Muscle of leg (tissue), 3 donors: ENCODE measurements at regions not wholly inside any gene's neighbourhood (a gene's known extent, or its start where the extent isn't known, plus 50 kb on each side); places are given as distances from the start of the nearest gene placed in this dataset.

ENCODE experiments used
- DNase-seq: peaks from one replicate; pipeline ENCODE4 v3.0.0; 2013
- H3K27ac ChIP-seq: one replicate; pipeline ENCODE4 v1.5.1; 2013; ENCODE audit warnings: mild to moderate bottlenecking, low read length, control low read depth
- H3K27me3 ChIP-seq: one replicate; pipeline ENCODE4 v1.6.1; 2013; ENCODE audit warnings: low read length; ENCODE audit not compliant: control insufficient read depth, insufficient read depth
- H3K36me3 ChIP-seq: one replicate; pipeline ENCODE4 v1.6.1; 2013; ENCODE audit warnings: low read length; ENCODE audit not compliant: control insufficient read depth, insufficient read depth
- H3K4me1 ChIP-seq: one replicate; pipeline ENCODE4 v1.6.1; 2013; ENCODE audit warnings: low read length; ENCODE audit not compliant: control insufficient read depth, insufficient read depth
- H3K4me3 ChIP-seq: one replicate; pipeline ENCODE4 v1.5.1; 2013; ENCODE audit warnings: low read length, control low read depth
- H3K9me3 ChIP-seq: replicated peaks from 2 replicates; pipeline ENCODE4 v1.6.1; 2013; ENCODE audit warnings: low read depth, low read length; ENCODE audit not compliant: control insufficient read depth
- WGBS: methylation state at CpG from one replicate; pipeline ENCODE4 v1.1.5; 2013; ENCODE audit warnings: missing lambda C conversion rate; ENCODE audit not compliant: insufficient coverage; 5-methylcytosine and 5-hydroxymethylcytosine counted together

GRCh38 chr11:71333473-71333872 is 81.1 kb upstream of the SHANK2 start:
- Histone ChIP-seq H3K36me3 (no peaks in the 10 kb centered on the region), H3K27ac (no peak overlapping the region), H3K27me3 (peaks cover 2% of the 10 kb centered on the region), H3K4me1 (no peaks in the 10 kb centered on the region), H3K9me3 (no peaks in the 10 kb centered on the region), H3K4me3 (no peak overlapping the region)
- DNase-seq: no peak
- no CpG with 5 or more reads among the region's 6 CpGs for WGBS

GRCh38 chr11:71332447-71332846 is 80.1 kb upstream of the SHANK2 start:
- H3K36me3 ChIP-seq: no peaks in the 10 kb centered on the region
- H3K9me3 ChIP-seq: no peaks in the 10 kb centered on the region
- no peak for DNase-seq
- H3K27me3 ChIP-seq: peaks cover 2% of the 10 kb centered on the region
- no peak overlapping the region for H3K4me3 ChIP-seq
- 80% methylated on average over 3 of the region's 5 CpGs for WGBS
- no peak overlapping the region for H3K27ac ChIP-seq
- no peaks in the 10 kb centered on the region for H3K4me1 ChIP-seq

- no peak overlapping the region for H3K27ac ChIP-seq
- no peaks in the 10 kb centered on the region for H3K36me3 ChIP-seq
- H3K27me3 ChIP-seq: peaks cover 2% of the 10 kb centered on the region
- no peaks in the 10 kb centered on the region for H3K9me3 ChIP-seq
- no peaks in the 10 kb centered on the region for H3K4me1 ChIP-seq
- WGBS: 80% methylated on average over 2 of the region's 3 CpGs
- no peak for DNase-seq
- H3K4me3 ChIP-seq: no peak overlapping the region
Observed at GRCh38 chr11:71332046-71332445, 79.7 kb upstream of the SHANK2 start.

GRCh38 chr11:71331631-71332030 is 79.3 kb upstream of the SHANK2 start:
- Histone ChIP-seq H3K4me1 (no peaks in the 10 kb centered on the region), H3K27me3 (peaks cover 2% of the 10 kb centered on the region), H3K4me3 (no peak overlapping the region), H3K27ac (no peak overlapping the region), H3K36me3 (no peaks in the 10 kb centered on the region), H3K9me3 (no peaks in the 10 kb centered on the region)
- DNase-seq: no peak
- no CpG with 5 or more reads among the region's 3 CpGs for WGBS

- Histone ChIP-seq H3K4me3 (no peak overlapping the region), H3K27me3 (peaks cover 2% of the 10 kb centered on the region), H3K36me3 (no peaks in the 10 kb centered on the region), H3K27ac (no peak overlapping the region), H3K4me1 (no peaks in the 10 kb centered on the region), H3K9me3 (no peaks in the 10 kb centered on the region)
- WGBS: no CpG with 5 or more reads among the region's 3 CpGs
- DNase-seq: no peak
Observed at GRCh38 chr11:71330996-71331395, 78.6 kb upstream of the SHANK2 start.

GRCh38 chr11:71330349-71330748 is 78.0 kb upstream of the SHANK2 start:
- no peaks in the 10 kb centered on the region for H3K36me3 ChIP-seq
- no peaks in the 10 kb centered on the region for H3K9me3 ChIP-seq
- 78% methylated on average over 8 of the region's 10 CpGs for WGBS
- no peaks in the 10 kb centered on the region for H3K4me1 ChIP-seq
- no peak overlapping the region for H3K4me3 ChIP-seq
- no peak overlapping the region for H3K27ac ChIP-seq
- no peaks in the 10 kb centered on the region for H3K27me3 ChIP-seq
- DNase-seq: no peak

DNA sequence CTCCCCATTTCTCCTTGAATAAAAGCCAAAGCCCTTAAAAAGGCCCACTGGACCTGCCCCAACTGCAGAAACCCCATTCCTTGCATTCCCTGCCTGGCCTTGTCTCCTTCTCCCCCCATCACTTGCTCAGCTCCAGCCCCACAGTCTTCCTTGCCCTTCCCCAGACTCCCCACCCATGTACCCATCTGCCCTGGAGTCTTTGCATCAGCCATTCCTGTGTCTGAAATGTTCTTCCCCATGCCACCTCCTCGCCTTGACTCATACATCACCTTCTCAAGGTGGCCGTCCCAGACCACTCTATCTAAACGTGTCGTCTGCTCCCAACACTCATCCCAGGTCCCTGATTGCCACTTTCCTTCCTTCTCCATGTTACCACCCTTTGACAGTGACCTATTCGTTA is 77.4 kb upstream of the SHANK2 start:
- Histone ChIP-seq H3K4me1 (no peaks in the 10 kb centered on the region), H3K36me3 (no peaks in the 10 kb centered on the region), H3K27me3 (no peaks in the 10 kb centered on the region), H3K4me3 (no peak overlapping the region), H3K27ac (no peak overlapping the region), H3K9me3 (no peaks in the 10 kb centered on the region)
- WGBS: 83% methylated on average over 5 of the region's 5 CpGs
- DNase-seq: no peak

DNA sequence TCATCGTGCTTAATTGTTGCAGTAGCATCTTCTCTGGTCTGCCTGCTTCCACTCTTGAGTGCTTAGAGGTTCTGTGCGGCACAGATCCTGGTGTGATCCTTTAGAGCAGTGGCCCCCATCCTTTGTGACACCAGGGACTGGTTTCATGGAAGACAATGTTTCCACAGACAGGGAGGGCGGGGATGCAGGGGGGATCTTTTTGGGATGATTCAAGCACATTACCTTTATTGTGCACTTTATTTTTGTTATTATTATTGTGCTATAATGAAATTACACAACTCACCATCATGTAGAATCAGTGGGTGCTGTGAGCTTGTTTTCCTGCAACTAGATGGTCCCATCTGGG is 76.8 kb upstream of the SHANK2 start:
- no peak overlapping the region for H3K27ac ChIP-seq
- no peaks in the 10 kb centered on the region for H3K4me1 ChIP-seq
- WGBS: 81% methylated on average over 2 of the region's 3 CpGs
- H3K9me3 ChIP-seq: no peaks in the 10 kb centered on the region
- no peaks in the 10 kb centered on the region for H3K36me3 ChIP-seq
- H3K4me3 ChIP-seq: no peak overlapping the region
- no peaks in the 10 kb centered on the region for H3K27me3 ChIP-seq
- DNase-seq: no peak

DNA sequence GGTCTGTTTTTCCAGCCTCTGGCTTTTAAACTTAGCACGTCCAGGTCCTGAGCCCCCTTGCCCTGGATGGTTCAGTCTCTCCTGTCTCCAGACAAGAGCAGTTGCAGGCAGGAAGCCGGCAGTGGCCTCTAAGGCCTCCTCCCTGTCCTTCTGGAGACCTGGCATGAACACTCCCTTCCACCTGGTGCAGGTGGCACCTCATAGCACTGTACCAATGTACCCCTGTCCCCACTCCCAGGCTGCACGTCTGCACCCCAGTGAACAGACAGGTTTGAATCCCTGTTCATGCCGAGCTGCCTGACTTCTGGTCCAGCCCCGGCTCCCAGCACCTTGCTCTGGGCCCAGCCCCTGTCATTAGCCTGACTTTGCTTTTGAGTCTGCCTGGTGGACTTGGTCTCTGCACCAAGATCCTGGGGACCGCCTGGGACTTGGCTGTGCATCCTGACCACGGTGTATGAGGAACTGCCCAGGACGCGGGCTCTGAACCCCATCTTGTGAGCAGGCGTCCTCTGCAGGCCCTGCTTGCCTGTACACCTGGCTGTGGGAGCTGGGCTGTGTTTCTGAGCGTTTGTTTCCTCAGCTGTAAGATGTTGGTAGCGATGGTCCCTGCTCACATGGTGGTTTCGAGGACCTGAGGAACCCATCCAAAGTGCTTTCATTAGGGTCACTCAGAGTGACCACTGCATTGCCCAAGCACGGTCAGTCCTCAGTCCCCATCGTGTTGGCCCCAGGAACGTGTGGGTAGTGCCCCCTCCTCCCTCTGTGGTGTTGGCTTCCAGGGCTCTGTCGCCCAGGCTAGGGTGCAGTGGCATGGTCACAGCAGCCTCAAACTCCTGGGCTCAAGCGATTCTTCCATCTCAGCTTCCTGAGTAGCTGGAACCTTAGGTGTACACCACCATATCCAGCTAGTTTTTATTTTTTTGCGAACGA is 75.0 kb upstream of the SHANK2 start:
- no peaks in the 10 kb centered on the region for H3K36me3 ChIP-seq
- H3K9me3 ChIP-seq: no peaks in the 10 kb centered on the region
- no peaks in the 10 kb centered on the region for H3K4me1 ChIP-seq
- no peaks in the 10 kb centered on the region for H3K27me3 ChIP-seq
- WGBS: 83% methylated on average over 20 of the region's 20 CpGs
- no peak overlapping the region for H3K4me3 ChIP-seq
- DNase-seq: no peak
- H3K27ac ChIP-seq: no peak overlapping the region

DNA sequence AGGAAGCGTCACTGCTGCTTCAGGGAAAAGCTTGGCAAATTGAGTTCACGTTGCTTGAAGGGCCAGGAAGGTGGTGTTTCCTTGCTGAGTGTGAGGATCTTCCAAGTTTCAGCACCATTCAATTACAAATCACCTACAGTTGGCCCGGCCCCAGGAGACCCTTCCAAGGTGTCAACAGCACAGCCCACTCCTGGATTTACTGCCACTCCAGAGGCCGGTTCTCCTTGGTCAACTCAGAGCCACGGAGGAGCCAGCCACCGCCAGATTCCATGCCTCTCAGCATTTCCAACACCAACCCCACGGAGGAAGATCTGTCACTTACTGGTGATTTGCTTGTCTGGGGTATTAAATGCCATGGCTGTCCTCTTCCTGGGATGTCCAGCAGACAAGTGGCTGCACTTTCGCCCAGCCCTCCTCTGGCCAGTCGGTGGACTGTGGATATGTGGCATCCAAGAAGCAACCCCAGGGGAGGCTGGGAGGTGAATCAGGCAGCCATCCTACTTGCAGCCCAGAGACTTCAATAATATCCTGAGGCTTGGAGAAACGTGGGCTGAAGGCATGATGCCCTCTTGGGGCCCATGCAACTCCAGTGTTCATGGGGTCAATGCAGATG is 74.1 kb upstream of the SHANK2 start:
- H3K36me3 ChIP-seq: no peaks in the 10 kb centered on the region
- H3K4me3 ChIP-seq: no peak overlapping the region
- no peak for DNase-seq
- H3K9me3 ChIP-seq: no peaks in the 10 kb centered on the region
- no peak overlapping the region for H3K27ac ChIP-seq
- WGBS: 71% methylated on average over 3 of the region's 10 CpGs
- no peaks in the 10 kb centered on the region for H3K4me1 ChIP-seq
- H3K27me3 ChIP-seq: no peaks in the 10 kb centered on the region
